ENCODE measurements at regions not wholly inside any gene's neighbourhood (a gene's known extent, or its start where the extent isn't known, plus 50 kb on each side); places are given as distances from the start of the nearest gene placed in this dataset.

DNA sequence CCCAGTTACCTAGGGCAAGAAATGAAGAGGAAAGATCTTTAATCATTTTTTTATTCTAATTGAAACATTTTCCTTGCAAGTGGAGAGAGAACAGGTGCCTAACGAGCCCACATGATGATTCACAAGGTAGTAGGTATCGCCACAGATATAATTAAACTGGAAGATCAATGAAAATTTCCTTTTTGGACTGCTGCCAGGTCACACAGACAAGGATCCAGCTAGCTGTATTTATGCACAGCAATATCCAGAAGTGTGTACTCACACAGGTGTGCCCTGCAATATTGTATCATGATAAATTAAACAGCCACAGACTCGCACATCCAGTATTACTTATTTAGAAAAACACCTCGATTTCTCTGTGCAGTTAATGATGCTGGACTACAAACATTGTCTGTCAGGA, 294.0 kb upstream of the SMARCA2 start:
- TF ChIP-seq, protein P1, sequence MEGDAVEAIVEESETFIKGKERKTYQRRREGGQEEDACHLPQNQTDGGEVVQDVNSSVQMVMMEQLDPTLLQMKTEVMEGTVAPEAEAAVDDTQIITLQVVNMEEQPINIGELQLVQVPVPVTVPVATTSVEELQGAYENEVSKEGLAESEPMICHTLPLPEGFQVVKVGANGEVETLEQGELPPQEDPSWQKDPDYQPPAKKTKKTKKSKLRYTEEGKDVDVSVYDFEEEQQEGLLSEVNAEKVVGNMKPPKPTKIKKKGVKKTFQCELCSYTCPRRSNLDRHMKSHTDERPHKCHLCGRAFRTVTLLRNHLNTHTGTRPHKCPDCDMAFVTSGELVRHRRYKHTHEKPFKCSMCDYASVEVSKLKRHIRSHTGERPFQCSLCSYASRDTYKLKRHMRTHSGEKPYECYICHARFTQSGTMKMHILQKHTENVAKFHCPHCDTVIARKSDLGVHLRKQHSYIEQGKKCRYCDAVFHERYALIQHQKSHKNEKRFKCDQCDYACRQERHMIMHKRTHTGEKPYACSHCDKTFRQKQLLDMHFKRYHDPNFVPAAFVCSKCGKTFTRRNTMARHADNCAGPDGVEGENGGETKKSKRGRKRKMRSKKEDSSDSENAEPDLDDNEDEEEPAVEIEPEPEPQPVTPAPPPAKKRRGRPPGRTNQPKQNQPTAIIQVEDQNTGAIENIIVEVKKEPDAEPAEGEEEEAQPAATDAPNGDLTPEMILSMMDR (IDR thresholded peaks at IDR 0.05): no peak
- TF ChIP-seq POLR2A (IDR thresholded peaks at IDR 0.05): no peak
- TF ChIP-seq EP300 (IDR thresholded peaks at IDR 0.05; ENCODE audit: low read depth): no peak

Data from transverse colon (tissue), 3 donors.